ENCODE measurements at regions not wholly inside any gene's neighbourhood (a gene's known extent, or its start where the extent isn't known, plus 50 kb on each side); places are given as distances from the start of the nearest gene placed in this dataset.

DNA sequence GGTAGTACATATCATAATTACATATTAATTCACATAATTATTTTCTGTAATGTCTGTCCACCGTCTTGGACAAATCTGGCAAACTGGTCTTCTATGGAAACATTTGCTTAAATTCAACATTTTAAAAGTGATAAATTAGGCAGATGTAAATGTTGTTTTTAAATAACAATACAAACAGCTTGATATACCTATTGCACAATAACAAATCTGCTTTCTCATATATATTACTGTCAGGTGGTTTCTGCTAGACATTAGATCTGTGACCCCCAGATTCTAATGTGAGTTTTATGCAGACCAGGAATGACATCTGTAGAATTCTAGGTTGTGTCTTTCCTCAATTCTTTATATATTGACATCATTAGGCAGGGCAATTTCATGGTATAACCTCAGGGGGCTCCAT lies 173.3 kb downstream of the CCDC59 start:
- Histone ChIP-seq H3K9ac (ENCODE audit: insufficient read length) (no peak overlapping the region), H3K9me3 (ENCODE audit: low read depth, low read length) (no peaks in the 10 kb centered on the region), H3K27ac (no peak overlapping the region), H3K36me3 (ENCODE audit: insufficient read depth, low read length) (no peaks in the 10 kb centered on the region), H3K4me3 (no peak overlapping the region)
- TF ChIP-seq EZH2 (IDR thresholded peaks at IDR 0.05) (no peak), POLR2AphosphoS5 (IDR thresholded peaks at IDR 0.05; ENCODE audit: borderline replicate concordance, low read depth, low read length) (no peak), FOXP2 (optimal IDR thresholded peaks at IDR 0.05; ENCODE audit: control extremely low read depth, extremely low read length, insufficient read depth) (no peak)
- no peak for DNase-seq (ENCODE audit: low read depth, low spot score)

DNA sequence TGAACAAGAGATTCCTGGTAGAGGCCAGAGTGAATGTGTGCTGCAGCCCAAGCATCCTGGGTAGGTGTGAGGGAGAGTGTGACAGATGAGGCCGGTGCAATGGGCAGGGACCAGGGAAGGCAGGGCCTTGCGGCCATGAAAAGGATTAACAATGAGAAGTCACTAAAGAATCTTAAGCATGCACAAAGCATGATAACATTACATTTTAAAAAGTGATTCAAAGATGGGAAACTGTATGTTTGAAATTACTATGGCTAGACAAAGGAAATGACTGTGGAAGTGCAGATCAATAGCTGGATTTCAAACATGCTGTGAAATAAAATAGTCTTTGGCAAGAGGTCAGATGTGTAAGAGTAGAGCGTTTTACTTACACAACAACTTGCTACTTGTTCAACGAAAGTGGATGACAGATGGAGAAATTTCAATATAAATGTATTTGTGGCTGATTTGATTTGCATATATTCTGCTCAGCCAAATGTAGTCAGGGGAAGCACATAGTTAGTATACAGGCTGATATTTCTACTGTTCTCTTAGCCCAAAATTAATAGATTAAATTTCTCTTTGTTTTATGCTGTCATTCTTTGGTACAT lies 175.5 kb downstream of the CCDC59 start:
- no peak for DNase-seq (ENCODE audit: low read depth, low spot score)
- no peak for TF ChIP-seq POLR2AphosphoS5 (IDR thresholded peaks at IDR 0.05; ENCODE audit: borderline replicate concordance, low read depth, low read length)
- TF ChIP-seq FOXP2 (optimal IDR thresholded peaks at IDR 0.05; ENCODE audit: control extremely low read depth, extremely low read length, insufficient read depth) = no peak
- TF ChIP-seq EZH2 (IDR thresholded peaks at IDR 0.05) = no peak
- no peak overlapping the region; the same call in 1 of the 2 replicates for H3K27ac ChIP-seq
- H3K36me3 ChIP-seq (ENCODE audit: insufficient read depth, low read length) = no peaks in the 10 kb centered on the region
- H3K9ac ChIP-seq (ENCODE audit: insufficient read length) = no peak overlapping the region
- no peaks in the 10 kb centered on the region for H3K9me3 ChIP-seq (ENCODE audit: low read depth, low read length)
- no peak overlapping the region for H3K4me3 ChIP-seq

DNA sequence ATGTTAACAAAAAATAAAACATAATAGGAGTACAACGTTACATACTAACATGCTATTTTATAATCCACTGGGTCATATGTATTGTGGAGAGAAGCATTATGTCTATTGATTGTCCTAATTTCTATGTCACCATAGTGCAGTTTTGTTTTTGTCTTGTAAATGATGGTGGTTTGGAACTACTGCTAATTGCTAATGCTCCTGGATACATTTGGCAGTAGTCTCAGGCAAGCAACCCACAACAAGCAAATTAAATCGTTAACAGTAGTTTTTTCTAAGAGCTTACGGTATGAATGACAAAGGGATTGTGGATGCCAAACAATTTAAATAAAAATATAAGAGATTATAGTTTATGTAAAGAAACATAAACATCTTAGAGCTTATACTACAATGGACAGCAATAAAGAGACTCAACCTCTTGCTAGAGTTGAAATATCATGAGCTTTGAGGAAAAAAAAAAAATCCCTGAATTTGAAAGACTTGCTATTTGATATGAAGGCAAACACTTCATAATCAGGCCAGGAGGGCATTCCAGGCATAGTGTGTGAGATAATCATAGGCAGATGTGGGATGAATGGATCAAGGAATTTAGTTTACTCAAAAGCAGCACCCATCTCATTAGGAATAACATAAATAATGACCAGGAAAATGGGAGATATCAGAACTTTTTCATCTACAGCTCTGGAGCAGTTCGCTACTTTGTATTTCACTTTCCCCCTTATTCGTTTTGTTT lies 181.3 kb downstream of the CCDC59 start:
- H3K9ac ChIP-seq (ENCODE audit: insufficient read length) = no peak overlapping the region
- no peak for TF ChIP-seq POLR2AphosphoS5 (IDR thresholded peaks at IDR 0.05; ENCODE audit: borderline replicate concordance, low read depth, low read length)
- no peak for TF ChIP-seq EZH2 (IDR thresholded peaks at IDR 0.05)
- no peak for TF ChIP-seq FOXP2 (optimal IDR thresholded peaks at IDR 0.05; ENCODE audit: control extremely low read depth, extremely low read length, insufficient read depth)
- no peak overlapping the region for H3K27ac ChIP-seq
- DNase-seq (ENCODE audit: low read depth, low spot score) = no peak
- H3K9me3 ChIP-seq (ENCODE audit: low read depth, low read length) = no peaks in the 10 kb centered on the region
- no peaks in the 10 kb centered on the region for H3K36me3 ChIP-seq (ENCODE audit: insufficient read depth, low read length)
- H3K4me3 ChIP-seq = no peak overlapping the region

DNA sequence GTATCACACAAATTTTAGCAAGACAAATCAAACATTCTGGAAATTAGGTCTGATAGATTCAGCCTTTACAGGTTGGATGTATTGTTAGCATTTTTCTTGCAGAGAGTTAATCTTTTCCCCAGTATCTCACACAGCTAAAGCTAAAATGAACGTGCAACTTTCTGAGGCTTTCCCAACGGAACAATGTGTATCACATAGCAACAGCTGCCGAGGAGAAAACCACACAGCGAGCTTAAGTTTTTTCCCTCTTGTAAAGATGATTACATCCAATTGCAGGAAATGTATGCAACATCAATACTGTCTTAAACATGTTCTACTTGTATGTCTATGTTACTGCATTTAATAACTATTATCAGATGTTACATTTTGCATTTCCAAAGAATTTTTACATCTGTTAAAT lies 182.2 kb downstream of the CCDC59 start:
- H3K9me3 ChIP-seq (ENCODE audit: low read depth, low read length) = no peaks in the 10 kb centered on the region
- TF ChIP-seq FOXP2 (optimal IDR thresholded peaks at IDR 0.05; ENCODE audit: control extremely low read depth, extremely low read length, insufficient read depth) (no peak), EZH2 (IDR thresholded peaks at IDR 0.05) (no peak), POLR2AphosphoS5 (IDR thresholded peaks at IDR 0.05; ENCODE audit: borderline replicate concordance, low read depth, low read length) (no peak)
- no peak overlapping the region for H3K9ac ChIP-seq (ENCODE audit: insufficient read length)
- no peaks in the 10 kb centered on the region for H3K36me3 ChIP-seq (ENCODE audit: insufficient read depth, low read length)
- H3K4me3 ChIP-seq = no peak overlapping the region
- no peak overlapping the region for H3K27ac ChIP-seq
- DNase-seq (ENCODE audit: low read depth, low spot score) = no peak

DNA sequence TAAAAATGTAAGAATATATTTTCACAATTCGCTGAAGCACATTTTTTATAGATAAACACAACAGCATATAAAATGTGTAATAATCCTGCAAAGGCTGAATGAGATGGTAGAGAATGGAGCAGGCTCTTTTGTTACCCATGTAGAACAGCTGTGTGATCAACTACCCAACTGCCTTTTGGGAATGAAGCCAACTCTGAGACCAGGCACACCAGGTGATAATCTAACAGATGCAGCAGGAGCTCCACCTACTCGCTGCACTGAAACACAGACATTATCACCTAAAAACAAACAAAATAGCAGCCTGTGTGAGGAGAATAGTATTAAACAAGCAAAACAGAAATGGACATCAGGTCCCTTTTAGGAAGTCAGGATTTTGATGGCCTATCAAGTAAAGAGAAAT lies 183.3 kb downstream of the CCDC59 start:
- H3K9me3 ChIP-seq (ENCODE audit: low read depth, low read length) = no peaks in the 10 kb centered on the region
- H3K27ac ChIP-seq = no peak overlapping the region
- H3K9ac ChIP-seq (ENCODE audit: insufficient read length) = no peak overlapping the region
- H3K4me3 ChIP-seq = peak overlapping the region; percentile 24; the same call in 1 of the 2 replicates
- no peak for TF ChIP-seq POLR2AphosphoS5 (IDR thresholded peaks at IDR 0.05; ENCODE audit: borderline replicate concordance, low read depth, low read length)
- TF ChIP-seq FOXP2 (optimal IDR thresholded peaks at IDR 0.05; ENCODE audit: control extremely low read depth, extremely low read length, insufficient read depth) = no peak
- no peak for TF ChIP-seq EZH2 (IDR thresholded peaks at IDR 0.05)
- H3K36me3 ChIP-seq (ENCODE audit: insufficient read depth, low read length) = no peaks in the 10 kb centered on the region
- DNase-seq (ENCODE audit: low read depth, low spot score) = no peak

DNA sequence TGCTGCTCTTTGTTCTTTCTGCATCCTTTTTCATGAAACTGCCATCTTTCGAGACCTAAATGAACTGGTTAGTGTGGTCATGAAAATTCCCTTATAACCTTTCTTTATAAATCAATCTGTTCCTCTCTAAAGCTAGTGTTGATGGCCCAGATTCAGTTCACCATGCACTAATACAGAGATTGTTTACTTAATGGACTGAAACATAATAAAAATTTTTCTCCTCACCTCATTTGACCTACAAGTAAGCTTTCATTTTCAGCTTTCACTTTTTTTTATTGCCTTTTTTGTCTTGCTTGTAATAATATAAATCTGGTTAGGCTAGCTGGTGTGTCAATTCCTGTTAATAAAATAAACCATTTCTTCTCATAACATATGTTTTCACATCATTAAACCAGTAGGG lies 183.8 kb downstream of the CCDC59 start:
- TF ChIP-seq POLR2AphosphoS5 (IDR thresholded peaks at IDR 0.05; ENCODE audit: borderline replicate concordance, low read depth, low read length) (no peak), EZH2 (IDR thresholded peaks at IDR 0.05) (no peak), FOXP2 (optimal IDR thresholded peaks at IDR 0.05; ENCODE audit: control extremely low read depth, extremely low read length, insufficient read depth) (no peak)
- no peaks in the 10 kb centered on the region for H3K36me3 ChIP-seq (ENCODE audit: insufficient read depth, low read length)
- no peak for DNase-seq (ENCODE audit: low read depth, low spot score)
- H3K4me3 ChIP-seq = peak overlapping the region; percentile 24; the same call in 1 of the 2 replicates
- no peaks in the 10 kb centered on the region for H3K9me3 ChIP-seq (ENCODE audit: low read depth, low read length)
- no peak overlapping the region for H3K9ac ChIP-seq (ENCODE audit: insufficient read length)
- peak overlapping the region; percentile 37; the same call in 1 of the 2 replicates for H3K27ac ChIP-seq

DNA sequence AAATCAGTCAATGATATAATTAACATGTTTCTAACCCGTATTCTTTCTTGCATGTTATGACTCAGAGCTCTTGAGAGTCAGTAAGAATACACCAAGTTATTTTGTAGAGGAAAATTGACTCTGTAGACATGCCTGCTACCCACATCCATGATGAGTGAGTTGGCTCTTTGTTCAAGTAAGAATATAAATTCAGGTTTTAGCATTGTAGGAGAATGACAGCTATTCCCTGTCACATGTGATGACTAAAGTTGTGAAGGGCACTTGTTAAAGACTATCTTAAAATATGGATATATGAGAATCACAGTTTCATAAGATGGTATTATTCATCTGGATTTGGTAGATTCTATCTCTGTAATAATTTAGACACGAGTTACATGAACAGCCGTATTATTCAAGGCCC lies 209.1 kb downstream of the CCDC59 start:
- H3K4me3 ChIP-seq = no peak overlapping the region
- no peak for DNase-seq (ENCODE audit: low read depth, low spot score)
- no peaks in the 10 kb centered on the region for H3K9me3 ChIP-seq (ENCODE audit: low read depth, low read length)
- no peaks in the 10 kb centered on the region for H3K36me3 ChIP-seq (ENCODE audit: insufficient read depth, low read length)
- TF ChIP-seq FOXP2 (optimal IDR thresholded peaks at IDR 0.05; ENCODE audit: control extremely low read depth, extremely low read length, insufficient read depth) (no peak), EZH2 (IDR thresholded peaks at IDR 0.05) (no peak), POLR2AphosphoS5 (IDR thresholded peaks at IDR 0.05; ENCODE audit: borderline replicate concordance, low read depth, low read length) (no peak)
- H3K9ac ChIP-seq (ENCODE audit: insufficient read length) = no peak overlapping the region
- no peak overlapping the region for H3K27ac ChIP-seq

DNA sequence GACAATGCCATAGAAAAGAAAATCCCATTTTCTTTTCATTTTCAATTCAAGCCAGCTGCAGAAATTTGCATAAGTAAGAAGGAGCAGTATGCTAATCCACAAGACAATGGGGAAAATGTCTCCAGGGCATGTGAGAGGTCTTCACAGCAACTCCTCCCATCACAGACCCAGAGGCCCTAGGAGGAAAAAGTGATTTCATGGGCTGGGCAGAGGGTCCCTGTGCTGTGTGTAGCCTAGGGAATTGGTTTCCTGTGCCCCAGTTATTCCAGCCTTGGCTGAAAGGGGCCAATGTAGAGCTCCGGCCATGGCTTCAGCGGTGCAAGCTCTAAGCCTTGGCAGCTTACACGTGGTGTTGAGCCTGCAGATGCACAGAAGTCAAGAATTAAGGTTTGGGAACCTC lies 211.4 kb downstream of the CCDC59 start:
- Histone ChIP-seq H3K36me3 (ENCODE audit: insufficient read depth, low read length) (no peaks in the 10 kb centered on the region), H3K9ac (ENCODE audit: insufficient read length) (no peak overlapping the region), H3K27ac (no peak overlapping the region), H3K4me3 (no peak overlapping the region), H3K9me3 (ENCODE audit: low read depth, low read length) (no peaks in the 10 kb centered on the region)
- no peak for DNase-seq (ENCODE audit: low read depth, low spot score)
- TF ChIP-seq FOXP2 (optimal IDR thresholded peaks at IDR 0.05; ENCODE audit: control extremely low read depth, extremely low read length, insufficient read depth) (no peak), EZH2 (IDR thresholded peaks at IDR 0.05) (no peak), POLR2AphosphoS5 (IDR thresholded peaks at IDR 0.05; ENCODE audit: borderline replicate concordance, low read depth, low read length) (no peak)
